GM12864 (cell line): ENCODE measurements at regions not wholly inside any gene's neighbourhood (a gene's known extent, or its start where the extent isn't known, plus 50 kb on each side); places are given as distances from the start of the nearest gene placed in this dataset.

Experiments
- DNase-seq: peaks from one replicate; pipeline ENCODE4 v3.0.0-alpha.2; 2011; ENCODE audit warnings: low read depth
- H3K4me3 ChIP-seq: 2 replicates; pipeline ENCODE4 v1.5.1; 2011; ENCODE audit warnings: mild to moderate bottlenecking, low read depth, low read length, control low read depth
- CTCF ChIP-seq: IDR thresholded peaks from 2 replicates; pipeline ENCODE4 v1.5.1; 2011; ENCODE audit warnings: low read depth, mild to moderate bottlenecking, moderate library complexity, low read length, control low read depth, inconsistent platforms; ENCODE audit errors: missing control alignments

- DNase-seq: no peak
- H3K4me3 ChIP-seq: no peak overlapping the region
- no peak for TF ChIP-seq CTCF
Observed at GRCh38 chr12:87142342-87142741, 886.2 kb upstream of the MGAT4C start.

- no peak for TF ChIP-seq CTCF
- DNase-seq: no peak
- no peak overlapping the region for H3K4me3 ChIP-seq
Observed at GRCh38 chr12:87141091-87141490, 884.9 kb upstream of the MGAT4C start.

- H3K4me3 ChIP-seq: no peak overlapping the region
- no peak for DNase-seq
- TF ChIP-seq CTCF: no peak
Observed at GRCh38 chr12:87140262-87140661, 884.1 kb upstream of the MGAT4C start.

- H3K4me3 ChIP-seq: no peak overlapping the region
- no peak for DNase-seq
- TF ChIP-seq CTCF: no peak
Observed at GRCh38 chr12:87137220-87137619, 881.0 kb upstream of the MGAT4C start.

- TF ChIP-seq CTCF: no peak
- H3K4me3 ChIP-seq: no peak overlapping the region
- no peak for DNase-seq
Observed at GRCh38 chr12:87136330-87136976, 880.3 kb upstream of the MGAT4C start.

GRCh38 chr12:87127272-87127671 lies 871.1 kb upstream of the MGAT4C start:
- no peak overlapping the region for H3K4me3 ChIP-seq
- TF ChIP-seq CTCF: no peak
- DNase-seq: no peak

GRCh38 chr12:87121896-87122295 lies 865.7 kb upstream of the MGAT4C start:
- no peak overlapping the region for H3K4me3 ChIP-seq
- DNase-seq: no peak
- no peak for TF ChIP-seq CTCF
